ENCODE measurements at regions not wholly inside any gene's neighbourhood (a gene's known extent, or its start where the extent isn't known, plus 50 kb on each side); places are given as distances from the start of the nearest gene placed in this dataset.

DNA sequence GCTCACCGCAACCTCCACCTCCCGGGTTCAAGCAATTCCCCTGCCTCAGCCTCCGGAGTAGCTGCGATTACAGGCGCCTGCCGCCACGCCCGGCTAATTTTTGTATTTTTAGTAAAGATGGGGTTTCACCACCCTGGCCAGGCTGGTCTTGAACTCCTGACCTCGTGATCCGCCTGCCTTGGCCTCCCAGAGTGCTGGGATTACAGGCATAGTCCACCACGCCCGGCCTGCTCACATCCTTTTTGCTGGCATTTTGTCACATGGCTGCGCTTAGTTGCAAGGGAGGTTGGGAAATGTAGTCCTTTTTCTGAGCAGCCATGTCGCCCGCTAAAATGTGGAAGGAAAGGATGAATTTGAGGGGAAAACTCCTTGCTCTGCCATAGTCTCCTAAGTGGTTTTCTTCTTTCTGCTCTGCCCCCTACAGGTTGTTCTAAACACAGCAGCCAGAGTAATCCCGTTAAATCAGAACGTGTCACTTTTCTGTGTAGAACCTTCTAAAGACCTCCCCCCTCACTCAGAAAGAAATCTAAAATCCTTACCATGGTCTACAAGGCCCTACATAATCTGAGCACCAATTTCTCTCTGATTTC, 57.8 kb upstream of the HSPA9 start:
- no TSS peak for BruUV-seq (replicated peaks)
- H3K23ac ChIP-seq (ENCODE audit: low read depth, low read length), result no peak overlapping the region
- no peak overlapping the region for H4K5ac ChIP-seq (ENCODE audit: low read depth, low read length)
- 30% methylated on average over 4 of the region's 17 CpGs; no CpG with 5 or more reads in 1 of the 2 experiments for WGBS, 2 experiments (ENCODE audit: extremely low coverage in 2 of 2, insufficient read length in 1 of 2)
- H3K79me1 ChIP-seq (ENCODE audit: low read depth in 1 of 2, low read length in 2 of 2), result no peaks in the 10 kb centered on the region
- no peak overlapping the region for H3K27ac ChIP-seq (ENCODE audit: insufficient read depth, low read length)
- peak overlapping the region; percentile 78 for H2AFZ ChIP-seq (replicated peaks; ENCODE audit: low read length, poor library complexity)
- in situ Hi-C loops (cut with MboI; ENCODE audit: low sequenced_read_pairs), result no loop called here
- no peaks in the 10 kb centered on the region for H3K4me1 ChIP-seq (ENCODE audit: control insufficient read depth, insufficient read depth, low read length)
- no peak overlapping the region for H3K4me2 ChIP-seq (ENCODE audit: low read depth, low read length)
- H2AK9ac ChIP-seq (replicated peaks; ENCODE audit: low read depth, low read length, poor library complexity), result no peak overlapping the region
- H3K14ac ChIP-seq (replicated peaks; ENCODE audit: low read depth, low read length), result no peak overlapping the region
- H4K91ac ChIP-seq (ENCODE audit: insufficient read depth, low read depth, low read length), result no peak overlapping the region
- POLR2A ChIA-PET (ENCODE audit: unreplicated experiment), result no interaction called here
- CTCF ChIA-PET, result no interaction called here
- H3K56ac ChIP-seq (ENCODE audit: extremely low read depth, insufficient read depth, low read length), result no peak overlapping the region
- no peak overlapping the region for H4K8ac ChIP-seq (ENCODE audit: low read depth in 2 of 2, low read length in 2 of 2)
- H3K18ac ChIP-seq (ENCODE audit: low read depth, low read length), result no peak overlapping the region
- dilution Hi-C loops (cut with HindIII; ENCODE audit: low sequenced_read_pairs, unreplicated experiment), result no loop called here
- H3K9me1 ChIP-seq (ENCODE audit: insufficient read depth, low read length), result no peaks in the 10 kb centered on the region
- H3K9ac ChIP-seq (ENCODE audit: low read depth, low read length), result no peak overlapping the region
- intact Hi-C loops (cut with micrococcal nuclease), result no loop called here
- no peak overlapping the region for H3K4ac ChIP-seq (ENCODE audit: low read depth, low read length)
- no peaks in the 10 kb centered on the region for H3K36me3 ChIP-seq (ENCODE audit: control insufficient read depth, insufficient read depth, low read length)
- no peak overlapping the region for H2BK20ac ChIP-seq (ENCODE audit: low read depth, low read length)
- TF ChIP-seq RAD21 (IDR thresholded peaks at IDR 0.05; ENCODE audit: low read length) (peak; percentile 37), CEBPB (IDR thresholded peaks at IDR 0.05; ENCODE audit: low read depth, low read length) (no peak), MAFK (IDR thresholded peaks at IDR 0.05; ENCODE audit: low read depth, low read length) (no peak)
- TF ChIP-seq, protein P1, sequence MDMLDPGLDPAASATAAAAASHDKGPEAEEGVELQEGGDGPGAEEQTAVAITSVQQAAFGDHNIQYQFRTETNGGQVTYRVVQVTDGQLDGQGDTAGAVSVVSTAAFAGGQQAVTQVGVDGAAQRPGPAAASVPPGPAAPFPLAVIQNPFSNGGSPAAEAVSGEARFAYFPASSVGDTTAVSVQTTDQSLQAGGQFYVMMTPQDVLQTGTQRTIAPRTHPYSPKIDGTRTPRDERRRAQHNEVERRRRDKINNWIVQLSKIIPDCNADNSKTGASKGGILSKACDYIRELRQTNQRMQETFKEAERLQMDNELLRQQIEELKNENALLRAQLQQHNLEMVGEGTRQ (IDR thresholded peaks at IDR 0.05; ENCODE audit: low read depth, low read length), result peak; percentile 85
- TF ChIP-seq, protein P2, sequence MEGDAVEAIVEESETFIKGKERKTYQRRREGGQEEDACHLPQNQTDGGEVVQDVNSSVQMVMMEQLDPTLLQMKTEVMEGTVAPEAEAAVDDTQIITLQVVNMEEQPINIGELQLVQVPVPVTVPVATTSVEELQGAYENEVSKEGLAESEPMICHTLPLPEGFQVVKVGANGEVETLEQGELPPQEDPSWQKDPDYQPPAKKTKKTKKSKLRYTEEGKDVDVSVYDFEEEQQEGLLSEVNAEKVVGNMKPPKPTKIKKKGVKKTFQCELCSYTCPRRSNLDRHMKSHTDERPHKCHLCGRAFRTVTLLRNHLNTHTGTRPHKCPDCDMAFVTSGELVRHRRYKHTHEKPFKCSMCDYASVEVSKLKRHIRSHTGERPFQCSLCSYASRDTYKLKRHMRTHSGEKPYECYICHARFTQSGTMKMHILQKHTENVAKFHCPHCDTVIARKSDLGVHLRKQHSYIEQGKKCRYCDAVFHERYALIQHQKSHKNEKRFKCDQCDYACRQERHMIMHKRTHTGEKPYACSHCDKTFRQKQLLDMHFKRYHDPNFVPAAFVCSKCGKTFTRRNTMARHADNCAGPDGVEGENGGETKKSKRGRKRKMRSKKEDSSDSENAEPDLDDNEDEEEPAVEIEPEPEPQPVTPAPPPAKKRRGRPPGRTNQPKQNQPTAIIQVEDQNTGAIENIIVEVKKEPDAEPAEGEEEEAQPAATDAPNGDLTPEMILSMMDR (conservative IDR thresholded peaks at IDR 0.05; ENCODE audit: low read depth, low read length), result peak; percentile 46
- ATAC-seq (ENCODE audit: low read depth) (peak; percentile 78), DNase-seq (peak; percentile 75)
- no peak overlapping the region for H2BK15ac ChIP-seq (ENCODE audit: low read depth, low read length)
- H2BK5ac ChIP-seq (ENCODE audit: low read depth, low read length, poor library complexity, severe bottlenecking), result no peak overlapping the region
- H2BK120ac ChIP-seq (ENCODE audit: low read depth, low read length), result no peak overlapping the region
- H4K20me1 ChIP-seq (ENCODE audit: insufficient read depth, low read length), result no peaks in the 10 kb centered on the region
- H3K9me3 ChIP-seq (ENCODE audit: control insufficient read depth, insufficient read depth, low read length), result no peaks in the 10 kb centered on the region
- H3K4me3 ChIP-seq (ENCODE audit: insufficient read depth, low read depth, low read length), result no peak overlapping the region
- no peaks in the 10 kb centered on the region for H3K27me3 ChIP-seq (ENCODE audit: control insufficient read depth, insufficient read depth, low read length)
- no peak overlapping the region for H2AK5ac ChIP-seq (ENCODE audit: low read depth, low read length)

Measured in IMR-90 (cell line).